Progenitor cell of endocrine pancreas (in vitro differentiated cells): ENCODE measurements at regions not wholly inside any gene's neighbourhood (a gene's known extent, or its start where the extent isn't known, plus 50 kb on each side); places are given as distances from the start of the nearest gene placed in this dataset.

Source experiments
- DNase-seq: peaks from one replicate; pipeline ENCODE4 v3.0.0; 2021; ENCODE audit warnings: low spot score; ENCODE audit not compliant: unreplicated experiment
- H3K27ac Mint-ChIP-seq: 2 replicates; pipeline ENCODE4 v1.8.0; 2021; ENCODE audit warnings: mild to moderate bottlenecking, moderate library complexity, mixed read lengths
- H3K27me3 Mint-ChIP-seq: 2 replicates; pipeline ENCODE4 v1.8.0; 2021; ENCODE audit warnings: mixed read lengths
- H3K36me3 Mint-ChIP-seq: 2 replicates; pipeline ENCODE4 v1.8.0; 2022; ENCODE audit warnings: mixed read lengths; ENCODE audit not compliant: insufficient read depth
- H3K4me1 Mint-ChIP-seq: 2 replicates; pipeline ENCODE4 v1.8.0; 2021; ENCODE audit warnings: low read depth, mixed read lengths
- H3K4me3 Mint-ChIP-seq: 2 replicates; pipeline ENCODE4 v1.8.0; 2021; ENCODE audit warnings: low read depth, mild to moderate bottlenecking, moderate library complexity, mixed read lengths
- H3K9me3 Mint-ChIP-seq: 2 replicates; pipeline ENCODE4 v1.8.0; 2021; ENCODE audit warnings: low read depth, mixed read lengths
- CTCF ChIP-seq: fragments of 200-600 bp; sonication (generic); IDR thresholded peaks from one replicate; pipeline ENCODE4 v1.5.0; 2021; ENCODE audit warnings: antibody characterized with exemption, mild to moderate bottlenecking; ENCODE audit not compliant: unreplicated experiment

- Mint-ChIP-seq H3K27me3 (no peaks in the 10 kb centered on the region), H3K4me3 (no peak overlapping the region), H3K36me3 (no peaks in the 10 kb centered on the region), H3K27ac (no peak overlapping the region), H3K4me1 (peaks cover 5% of the 10 kb centered on the region), H3K9me3 (no peaks in the 10 kb centered on the region)
- DNase-seq = no peak
- TF ChIP-seq CTCF = no peak
These were observed 468.1 kb upstream of the IGFBP3 start for GRCh38 chr7:46389146-46389545.

GRCh38 chr7:46387646-46388045, 466.6 kb upstream of the IGFBP3 start:
- Mint-ChIP-seq H3K9me3 (peaks cover 3% of the 10 kb centered on the region), H3K27me3 (no peaks in the 10 kb centered on the region), H3K36me3 (peaks cover 1% of the 10 kb centered on the region), H3K27ac (no peak overlapping the region), H3K4me3 (no peak overlapping the region), H3K4me1 (peaks cover 5% of the 10 kb centered on the region)
- TF ChIP-seq CTCF = no peak
- no peak for DNase-seq

GRCh38 chr7:46386428-46387399, 465.6 kb upstream of the IGFBP3 start:
- Mint-ChIP-seq H3K36me3 (peaks cover 1% of the 10 kb centered on the region), H3K9me3 (peaks cover 4% of the 10 kb centered on the region)

GRCh38 chr7:46385662-46386309, 464.7 kb upstream of the IGFBP3 start:
- peaks cover 1% of the 10 kb centered on the region for H3K36me3 Mint-ChIP-seq
- H3K9me3 Mint-ChIP-seq = peaks cover 4% of the 10 kb centered on the region
- H3K4me3 Mint-ChIP-seq = no peak overlapping the region
- TF ChIP-seq CTCF = no peak
- H3K27ac Mint-ChIP-seq = no peak overlapping the region
- peaks cover 5% of the 10 kb centered on the region for H3K4me1 Mint-ChIP-seq
- no peaks in the 10 kb centered on the region for H3K27me3 Mint-ChIP-seq
- no peak for DNase-seq

More at GRCh38 chr7:46386428-46387399, 465.6 kb upstream of the IGFBP3 start:
- peaks cover 5% of the 10 kb centered on the region for H3K4me1 Mint-ChIP-seq
- DNase-seq = no peak
- TF ChIP-seq CTCF = no peak
- H3K27me3 Mint-ChIP-seq = no peaks in the 10 kb centered on the region
- H3K4me3 Mint-ChIP-seq = no peak overlapping the region
- no peak overlapping the region for H3K27ac Mint-ChIP-seq

GRCh38 chr7:46383605-46384004, 462.5 kb upstream of the IGFBP3 start:
- Mint-ChIP-seq H3K36me3 (peaks cover 1% of the 10 kb centered on the region), H3K27ac (no peak overlapping the region), H3K4me3 (no peak overlapping the region), H3K27me3 (no peaks in the 10 kb centered on the region), H3K4me1 (peaks cover 3% of the 10 kb centered on the region), H3K9me3 (peaks cover 4% of the 10 kb centered on the region)
- TF ChIP-seq CTCF = no peak
- no peak for DNase-seq
